DND-41 (cell line): ENCODE measurements at regions not wholly inside any gene's neighbourhood (a gene's known extent, or its start where the extent isn't known, plus 50 kb on each side); places are given as distances from the start of the nearest gene placed in this dataset.

ENCODE experiments used
- ATAC-seq: fragments of 200-7000 bp; cut with Tn5 transposase; 3 replicates; pipeline ENCODE4 v1.9.1; 2021; ENCODE audit warnings: low read depth; ENCODE audit not compliant: insufficient read depth
- DNase-seq: peaks from one replicate; pipeline ENCODE4 v3.0.0-alpha.2; 2020
- H2AFZ ChIP-seq: 2 replicates; pipeline ENCODE4 v1.6.0; 2012; ENCODE audit warnings: low read depth, low read length
- H3K27ac ChIP-seq: 2 replicates; pipeline ENCODE4 v1.5.1; 2012; ENCODE audit warnings: low read length, inconsistent platforms
- H3K27me3 ChIP-seq: fragments of 200-600 bp; sonication (generic); 2 replicates; pipeline ENCODE4 v1.6.0; 2012; ENCODE audit warnings: low read length, mild to moderate bottlenecking, inconsistent platforms; ENCODE audit not compliant: insufficient read depth, poor library complexity
- H3K36me3 ChIP-seq: 2 replicates; pipeline ENCODE4 v1.5.1; 2012; ENCODE audit warnings: low read length, inconsistent platforms; ENCODE audit not compliant: insufficient read depth
- H3K4me1 ChIP-seq: 2 replicates; pipeline ENCODE4 v1.5.1; 2012; ENCODE audit warnings: mild to moderate bottlenecking, low read length; ENCODE audit not compliant: insufficient read depth
- H3K4me2 ChIP-seq: 2 replicates; pipeline ENCODE4 v1.6.0; 2012; ENCODE audit warnings: mild to moderate bottlenecking, moderate library complexity, low read length, inconsistent platforms; ENCODE audit not compliant: insufficient read depth
- H3K4me3 ChIP-seq, 2 experiments: fragments of 200-600 bp in 1 of 2; shearing (Covaris generic) in 1 of 2; 2 replicates each; pipeline ENCODE4 v1.5.1; 2012 to 2016; ENCODE audit warnings: inconsistent platforms in 2 of 2, low read length in 2 of 2, mild to moderate bottlenecking in 2 of 2, low read depth in 1 of 2, moderate library complexity in 1 of 2
- H3K79me2 ChIP-seq: 2 replicates; pipeline ENCODE4 v1.6.0; 2012; ENCODE audit warnings: low read length, inconsistent platforms; ENCODE audit not compliant: insufficient read depth
- H3K9ac ChIP-seq: 2 replicates; pipeline ENCODE4 v1.6.0; 2012; ENCODE audit warnings: low read depth, mild to moderate bottlenecking, inconsistent platforms, low read length, moderate library complexity
- H3K9me3 ChIP-seq: 2 replicates; pipeline ENCODE4 v1.5.1; 2012; ENCODE audit warnings: low read length, moderate library complexity, mild to moderate bottlenecking, inconsistent platforms; ENCODE audit not compliant: insufficient read depth, severe bottlenecking
- H4K20me1 ChIP-seq: 2 replicates; pipeline ENCODE4 v1.6.0; 2012; ENCODE audit warnings: low read length; ENCODE audit not compliant: insufficient read depth
- CTCF ChIP-seq: IDR thresholded peaks from 2 replicates; pipeline ENCODE4 v1.5.1; 2012; ENCODE audit warnings: borderline replicate concordance, low read length, moderate library complexity, mild to moderate bottlenecking; ENCODE audit not compliant: poor library complexity, severe bottlenecking; ENCODE audit errors: extremely low read depth
- EZH2 ChIP-seq: IDR thresholded peaks from 3 replicates; pipeline ENCODE4 v1.6.1; 2012; ENCODE audit warnings: borderline replicate concordance, low read depth, mild to moderate bottlenecking, moderate library complexity, low read length, inconsistent platforms; ENCODE audit not compliant: severe bottlenecking

DNA sequence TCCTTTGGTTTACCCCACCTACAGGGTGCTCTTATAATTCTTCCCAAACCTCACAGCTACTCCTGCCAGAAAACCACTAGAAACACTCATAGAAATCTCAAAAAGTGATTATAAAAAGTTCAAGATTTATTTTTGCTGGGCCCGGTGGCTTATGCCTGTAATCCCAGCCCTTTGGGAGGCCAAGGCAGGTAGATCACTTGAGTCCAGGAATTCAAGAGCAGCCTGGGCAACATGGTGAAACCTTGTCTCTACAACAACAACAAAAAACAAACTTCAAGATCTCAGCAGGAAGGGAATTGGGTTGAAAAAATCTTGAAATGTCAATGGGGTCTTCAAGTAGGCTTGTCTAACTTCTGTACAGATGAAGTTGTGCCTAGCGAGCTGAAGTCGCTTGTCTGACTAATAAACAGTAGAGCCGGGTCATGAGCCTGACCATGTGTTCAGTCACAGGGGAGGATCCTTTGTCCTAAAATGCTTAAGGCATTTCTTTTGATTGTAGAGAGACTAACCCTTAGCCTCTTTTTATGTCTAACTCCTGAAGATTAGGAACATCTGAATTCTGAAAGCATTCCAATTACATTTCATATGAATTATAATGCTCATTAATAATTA lies 124.6 kb downstream of the NOC3L start:
- Histone ChIP-seq H3K4me3 (no peak overlapping the region), H2AFZ (no peak overlapping the region), H3K27me3 (peaks cover 3% of the 10 kb centered on the region), H4K20me1 (no peaks in the 10 kb centered on the region), H3K27ac (no peak overlapping the region), H3K9me3 (no peaks in the 10 kb centered on the region), H3K9ac (no peak overlapping the region), H3K4me1 (no peaks in the 10 kb centered on the region), H3K79me2 (no peaks in the 10 kb centered on the region), H3K36me3 (no peaks in the 10 kb centered on the region), H3K4me2 (no peak overlapping the region)
- no peak for TF ChIP-seq CTCF
- no peak for ATAC-seq
- no peak for DNase-seq

DNA sequence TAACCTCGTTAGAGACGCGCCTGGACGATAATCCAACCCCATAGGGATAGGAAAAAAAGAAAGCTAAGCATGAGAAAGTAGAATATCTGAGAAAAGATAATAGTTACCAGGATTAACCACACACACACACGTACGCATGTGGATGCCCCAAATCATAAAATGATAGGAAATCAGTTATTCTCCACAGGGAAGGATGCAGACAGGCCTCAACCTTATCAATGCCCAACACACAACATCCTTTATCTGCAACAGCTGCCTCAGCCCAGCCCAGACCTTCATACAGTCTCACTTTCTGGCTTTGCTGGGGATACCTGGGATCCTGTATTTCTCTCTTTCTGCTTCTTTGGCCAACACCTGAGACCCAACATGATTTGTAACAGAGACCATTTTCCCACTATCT lies 123.0 kb downstream of the NOC3L start:
- Histone ChIP-seq H2AFZ (no peak overlapping the region), H3K4me1 (no peaks in the 10 kb centered on the region), H3K9ac (no peak overlapping the region), H3K9me3 (no peaks in the 10 kb centered on the region), H4K20me1 (no peaks in the 10 kb centered on the region), H3K4me2 (no peak overlapping the region), H3K27ac (no peak overlapping the region), H3K79me2 (no peaks in the 10 kb centered on the region), H3K4me3 (no peak overlapping the region), H3K36me3 (no peaks in the 10 kb centered on the region), H3K27me3 (peaks cover 3% of the 10 kb centered on the region)
- TF ChIP-seq CTCF (no peak), EZH2 (no peak)
- ATAC-seq, result no peak
- no peak for DNase-seq

- Histone ChIP-seq H3K27ac (no peak overlapping the region), H3K4me1 (no peaks in the 10 kb centered on the region), H3K4me2 (no peak overlapping the region), H4K20me1 (no peaks in the 10 kb centered on the region), H3K4me3 (no peak overlapping the region), H3K27me3 (peaks cover 3% of the 10 kb centered on the region), H3K36me3 (no peaks in the 10 kb centered on the region), H3K9me3 (no peaks in the 10 kb centered on the region), H3K9ac (no peak overlapping the region), H2AFZ (no peak overlapping the region), H3K79me2 (no peaks in the 10 kb centered on the region)
- ATAC-seq, result no peak
- TF ChIP-seq EZH2 (no peak), CTCF (no peak)
- no peak for DNase-seq
Observed at GRCh38 chr10:94240491-94240890, 122.2 kb downstream of the NOC3L start.

DNA sequence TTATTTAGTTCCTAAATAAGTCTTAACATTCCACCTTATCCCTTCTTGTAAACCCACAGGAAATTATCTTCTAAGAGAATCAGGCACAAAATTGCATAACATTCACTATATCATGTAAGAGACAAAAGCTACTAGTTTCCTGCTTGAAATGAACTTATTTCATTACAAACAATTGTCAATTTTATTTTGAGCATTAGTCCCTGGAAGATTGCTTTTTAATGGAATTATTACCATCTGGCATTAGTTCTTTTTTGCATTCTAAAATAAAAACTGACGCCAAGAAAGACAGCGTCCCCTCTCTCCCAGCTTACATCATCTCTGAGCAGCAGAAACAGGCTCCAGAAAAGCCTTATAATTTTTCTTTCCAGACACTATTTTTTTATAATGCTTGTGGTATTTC lies 121.8 kb downstream of the NOC3L start:
- no peak for ATAC-seq
- no peak overlapping the region for H3K4me3 ChIP-seq
- no peaks in the 10 kb centered on the region for H4K20me1 ChIP-seq
- H2AFZ ChIP-seq, result no peak overlapping the region
- no peaks in the 10 kb centered on the region for H3K4me1 ChIP-seq
- no peak for DNase-seq
- H3K9me3 ChIP-seq, result no peaks in the 10 kb centered on the region
- no peaks in the 10 kb centered on the region for H3K79me2 ChIP-seq
- H3K27me3 ChIP-seq, result peaks cover 3% of the 10 kb centered on the region
- no peak overlapping the region for H3K9ac ChIP-seq
- H3K4me2 ChIP-seq, result no peak overlapping the region
- H3K36me3 ChIP-seq, result no peaks in the 10 kb centered on the region
- TF ChIP-seq EZH2, result no peak
- no peak for TF ChIP-seq CTCF
- no peak overlapping the region for H3K27ac ChIP-seq
